Heart left ventricle (tissue), 16 donors: ENCODE measurements at regions not wholly inside any gene's neighbourhood (a gene's known extent, or its start where the extent isn't known, plus 50 kb on each side); places are given as distances from the start of the nearest gene placed in this dataset.
A peak's percentile ranks its signal among the peaks of the same experiment; 100 is the strongest.

Source experiments
- ATAC-seq, 4 donors: fragments of 200-7000 bp; cut with Tn5 transposase; one replicate each; pipeline ENCODE4 v1.9.1; 2020 to 2022; ENCODE audit warnings: moderate library complexity in 4 of 4, mild to moderate bottlenecking in 3 of 4, moderate number of reproducible peaks in 1 of 4
- DNase-seq, 5 donors: peaks; one replicate each; pipeline ENCODE4 v3.0.0-alpha.2; 2020
- H3K27ac ChIP-seq, 12 donors: fragments of 200-600 bp; sonication (generic) in 4 of 12; one replicate each; pipeline versions ENCODE4 v1.5.0 to v1.8.0; 2016 to 2022; ENCODE audit warnings: mild to moderate bottlenecking in 2 of 12
- H3K27me3 ChIP-seq, 9 donors: fragments of 200-600 bp; sonication (generic) in 2 of 9; one replicate each; pipeline versions ENCODE4 v1.5.1 to v1.8.0; 2016 to 2022; ENCODE audit warnings: mild to moderate bottlenecking in 3 of 9
- H3K36me3 ChIP-seq, 9 donors: fragments of 200-600 bp; sonication (generic) in 2 of 9; one replicate each; pipeline versions ENCODE4 v1.5.0 to v1.8.0; 2018 to 2022; ENCODE audit warnings: mild to moderate bottlenecking in 2 of 9
- H3K4me1 ChIP-seq, 12 donors: fragments of 200-600 bp; sonication (generic) in 4 of 12; one replicate each; pipeline versions ENCODE4 v1.5.0 to v1.8.0; 2016 to 2022; ENCODE audit warnings: mild to moderate bottlenecking in 3 of 12
- H3K4me3 ChIP-seq, 12 donors: fragments of 200-600 bp; sonication (generic) in 4 of 12; one replicate each; pipeline versions ENCODE4 v1.5.0 to v1.8.0; 2017 to 2022; ENCODE audit warnings: mild to moderate bottlenecking in 9 of 12, moderate library complexity in 4 of 12
- H3K9me3 ChIP-seq, 12 donors: fragments of 200-600 bp; sonication (generic) in 4 of 12; one replicate each; pipeline versions ENCODE4 v1.5.0 to v1.8.0; 2016 to 2022; ENCODE audit warnings: mild to moderate bottlenecking in 1 of 12
- POLR2A ChIP-seq, 2 donors: fragments of 450-650 bp; IDR thresholded peaks; one replicate each; pipeline ENCODE4 v1.6.1; 2017; ENCODE audit warnings: antibody characterized with exemption in 2 of 2, mild to moderate bottlenecking in 2 of 2, moderate library complexity in 2 of 2
- WGBS, 4 donors: extraction: QIAGEN DNeasy Blood & Tissue Kit in 2 of 4; methylation state at CpG; one replicate each; pipeline versions ENCODE4 v1.1.5 to v1.1.7; 2013 to 2018; 5-methylcytosine and 5-hydroxymethylcytosine counted together
- intact Hi-C, 10 donors: fragments of 100-400 bp; cut with DNase I; formaldehyde crosslinking; loops; one replicate each; pipeline versions ENCODE4 v1.11.1 to v1.14.2; 2022
- TF ChIP-seq, protein P1 (sequence below), 12 donors: fragments of 200-600 bp; sonication (generic) in 4 of 12; IDR thresholded peaks; one replicate each; pipeline versions ENCODE4 v1.5.0 to v1.8.0; 2018 to 2022; ENCODE audit warnings: antibody characterized with exemption in 12 of 12, mild to moderate bottlenecking in 5 of 12
- donor health status: ischemic (EF 13 %, LVEDD 7.1; RV severe dilation, severe dysfunction).
- donor health status: healthy with polysubstance abuse.
- donor health status: DM: no; HTN: yes; CAD: no.
- donor health status: DM: no; HTN: no; CAD: no.
- donor health status: ischemic (EF 25% LVEDD 6.9; RV normal size, moderate dysfunction).
- donor health status: ischemic (EF 25% LVEDD 5.7; RV mildly dilated, moderate dysfunction).
- donor health status: healthy.
- donor health status: DM: yes; HTN: yes; CAD: no.
- donor health status: ischemic (EF 35%, LVEDD 5.7; RV mildly dilated, moderate dysfunction).
- donor health status: nonischemic (EF 11% LVEDD 7.7; RV severe dilation, severe dysfunction).
- donor health status: DM: yes; HTN: yes; CAD: no.
- donor health status: PGD.
- donor health status: ischemic (EF 29% LVEDD 5.4; RV normal size, mild dysfunction).
- donor health status: nonischemic (EF 23%, LVEDD 6.1; RV moderate dilation, normal function).

GRCh38 chr7:155215576-155216325, 81.9 kb upstream of the INSIG1 start:
- H3K27me3 ChIP-seq, result peaks cover 3 to 40% (median 17%) of the 10 kb centered on the region in 9 donors
- H3K27ac ChIP-seq, result no peak overlapping the region
- no peaks in the 10 kb centered on the region for H3K4me1 ChIP-seq
- no peak for ATAC-seq
- DNase-seq, result peak in 1 of 5 donors; percentile 0
- H3K4me3 ChIP-seq, result no peak overlapping the region
- 71 to 83% (median 74%) methylated on average over 7 of the region's 7 CpGs for WGBS, 4 donors
- no peaks in the 10 kb centered on the region for H3K36me3 ChIP-seq
- TF ChIP-seq, protein P1, sequence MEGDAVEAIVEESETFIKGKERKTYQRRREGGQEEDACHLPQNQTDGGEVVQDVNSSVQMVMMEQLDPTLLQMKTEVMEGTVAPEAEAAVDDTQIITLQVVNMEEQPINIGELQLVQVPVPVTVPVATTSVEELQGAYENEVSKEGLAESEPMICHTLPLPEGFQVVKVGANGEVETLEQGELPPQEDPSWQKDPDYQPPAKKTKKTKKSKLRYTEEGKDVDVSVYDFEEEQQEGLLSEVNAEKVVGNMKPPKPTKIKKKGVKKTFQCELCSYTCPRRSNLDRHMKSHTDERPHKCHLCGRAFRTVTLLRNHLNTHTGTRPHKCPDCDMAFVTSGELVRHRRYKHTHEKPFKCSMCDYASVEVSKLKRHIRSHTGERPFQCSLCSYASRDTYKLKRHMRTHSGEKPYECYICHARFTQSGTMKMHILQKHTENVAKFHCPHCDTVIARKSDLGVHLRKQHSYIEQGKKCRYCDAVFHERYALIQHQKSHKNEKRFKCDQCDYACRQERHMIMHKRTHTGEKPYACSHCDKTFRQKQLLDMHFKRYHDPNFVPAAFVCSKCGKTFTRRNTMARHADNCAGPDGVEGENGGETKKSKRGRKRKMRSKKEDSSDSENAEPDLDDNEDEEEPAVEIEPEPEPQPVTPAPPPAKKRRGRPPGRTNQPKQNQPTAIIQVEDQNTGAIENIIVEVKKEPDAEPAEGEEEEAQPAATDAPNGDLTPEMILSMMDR (IDR thresholded peaks at IDR 0.05), result no peak
- no peak for TF ChIP-seq POLR2A (IDR thresholded peaks at IDR 0.05)
- no peaks in the 10 kb centered on the region for H3K9me3 ChIP-seq
- intact Hi-C loops, result no loop called here

DNA sequence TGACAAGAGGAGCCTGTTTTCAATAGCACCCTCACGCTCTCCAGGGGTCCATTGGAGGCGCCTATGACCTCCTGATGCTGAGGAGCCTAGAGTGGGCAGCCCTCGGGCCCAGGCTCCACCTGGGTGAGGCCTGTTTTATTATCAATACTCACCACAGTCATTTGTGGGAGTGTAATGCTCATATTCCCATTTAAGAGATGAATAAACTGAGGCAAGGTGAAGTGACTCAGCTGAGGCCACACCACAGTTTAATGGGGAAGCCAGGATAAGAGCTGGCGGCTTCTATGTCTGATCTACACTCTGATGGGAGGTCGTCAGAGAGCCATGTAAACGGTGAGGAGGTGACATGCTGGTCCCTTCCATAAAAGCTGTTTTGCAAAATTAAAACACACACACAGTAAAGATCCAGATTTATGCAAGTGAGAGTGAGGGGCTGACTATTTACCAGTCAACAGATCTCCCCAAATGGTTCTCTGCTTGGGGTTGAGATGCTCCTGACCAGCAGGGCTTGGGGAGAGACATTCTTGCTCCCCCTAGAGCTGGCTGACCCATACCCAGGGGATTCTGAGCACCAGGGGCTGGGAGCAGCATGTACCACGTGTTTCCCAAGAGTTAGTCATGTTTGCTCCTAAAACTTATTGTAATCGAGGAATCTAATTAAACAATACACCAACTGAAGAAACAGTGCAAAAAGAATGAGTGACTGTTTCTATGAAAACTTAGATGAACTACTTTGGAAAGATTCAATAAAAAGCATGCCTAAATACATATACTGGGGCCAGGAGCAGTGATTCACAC, 81.0 kb upstream of the INSIG1 start:
- H3K9me3 ChIP-seq, result no peaks in the 10 kb centered on the region
- intact Hi-C loops, result no loop called here
- ATAC-seq, result no peak
- 75 to 85% (median 82%) methylated on average over 8 of the region's 8 CpGs for WGBS, 4 donors
- no peaks in the 10 kb centered on the region for H3K36me3 ChIP-seq
- H3K4me3 ChIP-seq, result no peak overlapping the region
- TF ChIP-seq POLR2A (IDR thresholded peaks at IDR 0.05), result no peak
- TF ChIP-seq, protein P1 (IDR thresholded peaks at IDR 0.05), result no peak
- no peak overlapping the region for H3K27ac ChIP-seq
- no peak for DNase-seq
- peaks cover 3 to 40% (median 17%) of the 10 kb centered on the region in 9 donors for H3K27me3 ChIP-seq
- H3K4me1 ChIP-seq, result peaks cover 0 to 6% (median 0%) of the 10 kb centered on the region in 12 donors

DNA sequence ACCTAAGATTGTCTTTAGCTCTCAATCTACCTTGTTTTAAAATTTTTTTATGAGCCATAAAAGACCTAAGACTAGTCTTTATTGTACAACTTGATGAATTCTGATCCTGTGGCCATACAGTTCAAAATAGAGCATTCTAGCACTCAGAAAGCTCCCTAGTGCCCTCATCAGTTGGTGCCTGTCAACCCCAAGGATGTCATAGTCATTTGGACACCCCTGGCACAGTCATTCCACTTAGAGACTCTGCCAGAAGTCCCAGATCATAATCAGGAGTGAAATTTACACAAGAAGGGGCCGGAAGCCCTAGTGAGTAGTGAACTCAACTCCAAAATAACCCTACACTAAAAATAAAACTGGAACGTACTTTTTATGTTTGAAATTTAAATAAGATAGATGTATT, 80.0 kb upstream of the INSIG1 start:
- DNase-seq, result peak in 1 of 5 donors; percentile 7
- Histone ChIP-seq H3K36me3 (no peaks in the 10 kb centered on the region), H3K27me3 (peaks cover 3 to 40% (median 17%) of the 10 kb centered on the region in 9 donors), H3K27ac (no peak overlapping the region), H3K4me1 (peaks cover 0 to 6% (median 0%) of the 10 kb centered on the region in 12 donors), H3K9me3 (no peaks in the 10 kb centered on the region), H3K4me3 (no peak overlapping the region)
- no peak for TF ChIP-seq POLR2A (IDR thresholded peaks at IDR 0.05)
- TF ChIP-seq, protein P1 (IDR thresholded peaks at IDR 0.05), result no peak
- WGBS, 4 donors, result 70 to 87% (median 79%) methylated on average over 2 of the region's 2 CpGs
- intact Hi-C loops, result no loop called here
- no peak for ATAC-seq
